GM19238 (cell line): ENCODE measurements at regions not wholly inside any gene's neighbourhood (a gene's known extent, or its start where the extent isn't known, plus 50 kb on each side); places are given as distances from the start of the nearest gene placed in this dataset.
"Not testable (repeated sequence)": the region's sequence is repeated elsewhere in the genome, so short reads cannot be mapped to it uniquely, and the experiment has no call there.

ENCODE experiments used
- DNase-seq: peaks from one replicate; pipeline ENCODE4 v3.0.0; 2011; ENCODE audit warnings: low spot score; ENCODE audit not compliant: insufficient read length

- DNase-seq = no peak
These were observed 101.1 kb downstream of the KIF4B start for GRCh38 chr5:155114655-155115054.

DNA sequence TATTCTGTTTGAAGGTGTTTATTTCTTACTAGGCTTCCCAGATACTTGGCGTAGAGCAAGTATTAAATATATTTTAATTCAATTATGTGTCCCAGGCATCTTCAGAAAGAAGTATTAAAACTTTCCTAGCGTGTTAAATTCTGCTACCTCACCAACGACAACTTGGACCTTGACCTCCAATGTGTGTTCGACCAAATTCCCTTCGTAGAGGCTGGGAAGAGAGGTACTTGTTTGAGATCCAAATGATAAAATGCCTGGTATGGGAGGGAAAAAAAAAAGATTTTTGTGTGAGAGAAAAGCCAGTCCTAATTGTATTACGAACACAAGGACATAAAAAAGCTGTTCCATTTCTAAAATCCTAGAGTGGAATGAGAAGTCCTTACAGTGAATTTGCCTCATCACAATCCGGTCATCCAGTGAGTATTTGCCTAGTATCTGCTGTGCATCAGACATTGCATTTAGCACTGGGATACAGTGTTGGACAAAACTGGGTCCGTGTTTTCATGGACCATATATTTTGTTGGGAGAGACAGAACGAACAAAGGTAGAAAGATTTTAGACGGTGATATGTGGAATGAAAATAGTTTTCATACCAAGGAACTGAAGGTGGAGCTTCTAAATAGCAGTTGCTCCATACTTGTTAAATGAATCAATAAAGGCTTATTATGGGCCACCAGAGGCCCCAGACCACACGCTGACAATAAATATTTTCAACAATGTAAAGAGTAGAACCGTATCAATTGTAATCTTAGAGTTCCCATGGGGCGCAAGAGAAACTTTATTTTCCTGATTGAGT, 103.1 kb downstream of the KIF4B start:
- DNase-seq = no peak

DNA sequence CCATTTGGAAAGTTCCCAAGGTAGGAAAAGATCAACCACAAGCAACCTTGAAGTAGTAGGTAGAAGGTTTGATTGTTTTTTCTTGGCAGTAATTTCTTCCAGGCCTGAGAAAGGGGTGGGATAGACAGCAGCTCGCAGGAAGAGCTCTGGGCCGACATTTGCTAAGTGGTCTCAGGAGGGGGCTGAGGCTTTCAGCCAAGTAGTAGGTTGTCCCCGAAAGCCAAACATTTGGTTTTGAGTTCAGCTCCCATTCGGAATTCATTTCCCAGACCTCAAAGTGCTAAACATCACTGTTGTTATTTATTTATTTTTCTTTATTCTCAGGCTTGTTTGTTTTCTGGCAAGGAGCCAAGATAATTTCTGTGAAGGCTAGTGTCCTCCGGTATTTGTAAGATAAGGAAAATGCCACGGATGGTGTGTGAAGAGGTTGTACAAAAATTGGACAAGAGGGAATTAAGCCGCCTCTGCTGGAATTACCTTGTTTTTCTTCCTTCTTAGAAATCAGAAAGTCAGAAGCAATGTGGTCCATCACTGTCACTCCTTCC, 112.1 kb downstream of the KIF4B start:
- no peak for DNase-seq

DNA sequence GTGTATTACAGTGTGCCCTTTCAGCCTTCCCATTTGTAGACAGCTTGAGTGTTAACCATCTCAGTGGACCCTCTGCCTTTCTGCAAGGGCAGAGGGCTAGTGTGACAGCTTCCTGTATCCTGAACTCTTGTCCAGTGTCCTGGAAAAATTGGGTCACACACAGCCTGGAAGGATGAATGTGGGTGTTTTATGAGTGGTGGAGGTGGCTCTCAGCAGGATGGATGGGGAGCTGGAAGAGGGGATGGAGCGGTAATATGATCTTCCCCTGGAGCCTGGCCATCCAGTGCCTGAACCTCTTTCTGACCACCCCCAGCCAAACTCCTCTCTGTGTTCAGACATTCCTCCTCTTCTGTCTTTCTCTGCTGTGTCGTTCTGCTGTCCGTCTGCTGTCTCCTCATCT, 113.0 kb downstream of the KIF4B start:
- DNase-seq = no peak

DNA sequence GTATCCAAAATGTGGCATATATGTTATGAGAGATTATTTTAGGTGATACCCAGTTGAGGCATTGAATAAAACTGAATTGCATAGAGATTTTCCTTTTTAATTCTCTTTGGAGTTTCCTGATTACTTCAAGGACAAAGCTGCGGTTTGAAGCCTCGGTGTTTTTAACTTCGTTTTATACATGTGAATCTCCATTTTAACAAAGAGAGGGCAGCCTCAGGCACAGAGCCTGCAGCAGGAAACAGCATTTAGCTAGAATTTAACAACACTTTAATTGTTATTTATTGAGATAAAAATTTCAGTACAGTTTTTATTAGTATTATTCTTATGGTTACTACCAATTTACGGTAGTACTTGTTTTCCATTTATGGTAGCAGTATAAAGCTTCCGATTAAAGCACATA, 114.0 kb downstream of the KIF4B start:
- DNase-seq = no peak

DNA sequence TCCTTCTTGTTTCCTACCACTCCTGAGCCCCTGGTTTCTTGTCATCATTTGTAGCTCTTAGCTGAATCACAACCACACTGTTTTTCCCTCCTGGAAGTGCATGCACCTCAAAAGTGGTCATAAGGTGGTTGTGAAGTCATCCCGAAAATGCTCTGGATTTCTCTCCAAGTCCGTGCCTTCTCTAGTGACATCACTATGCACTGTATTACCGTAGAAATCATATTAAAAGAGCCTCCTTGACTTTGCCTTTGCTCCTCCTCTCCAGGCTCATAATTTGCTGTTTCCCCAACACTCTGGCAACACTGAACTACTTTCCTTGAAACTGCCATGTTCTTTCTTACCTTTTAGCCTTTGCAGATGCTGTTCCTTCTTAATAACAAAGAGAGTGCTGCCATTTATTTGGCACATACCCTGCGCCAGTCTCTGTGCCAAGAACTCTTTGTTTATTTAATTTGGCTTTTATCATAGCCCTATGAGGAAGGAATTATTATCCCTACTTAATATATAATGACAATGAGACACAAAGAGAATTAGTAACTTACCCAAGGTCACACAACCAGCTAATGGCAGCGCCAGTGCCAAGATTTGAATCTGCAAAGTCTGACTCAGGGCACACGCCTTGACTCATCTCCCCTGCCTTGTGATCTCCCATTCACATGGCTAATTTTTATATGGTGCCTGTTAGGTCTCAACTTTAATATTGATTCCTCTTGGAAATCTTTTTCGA, 115.4 kb downstream of the KIF4B start:
- no peak for DNase-seq

GRCh38 chr5:155129513-155129880, 115.9 kb downstream of the KIF4B start:
- DNase-seq = no peak

GRCh38 chr5:155134130-155134529, 120.6 kb downstream of the KIF4B start:
- no peak for DNase-seq

- no peak for DNase-seq
These were observed 122.8 kb downstream of the KIF4B start for GRCh38 chr5:155136216-155136850.

GRCh38 chr5:155137683-155138082, 124.1 kb downstream of the KIF4B start:
- no peak for DNase-seq

DNA sequence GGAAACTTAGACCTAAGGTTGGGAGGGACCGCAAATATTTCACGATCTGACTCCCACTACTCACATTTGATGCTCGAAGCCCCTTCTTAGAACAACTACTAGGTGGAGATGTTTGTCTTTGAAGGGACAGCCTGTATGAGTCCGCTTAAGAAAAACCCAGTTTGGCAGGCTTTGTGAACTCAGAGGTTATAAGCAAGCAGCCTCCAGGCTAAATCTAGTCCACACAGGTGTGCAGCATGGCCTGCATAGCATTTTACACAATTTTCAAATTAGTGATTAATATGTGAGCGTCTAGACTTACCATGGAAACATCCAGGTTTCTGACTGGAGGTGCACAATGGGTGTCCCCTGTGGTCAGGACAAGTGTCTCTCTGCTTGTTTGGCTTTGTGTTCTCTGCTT, 127.1 kb downstream of the KIF4B start:
- DNase-seq = no peak

GRCh38 chr5:155144956-155145355, 131.4 kb downstream of the KIF4B start:
- DNase-seq = no peak

- DNase-seq = no peak
These were observed 133.7 kb downstream of the KIF4B start for GRCh38 chr5:155147222-155147621.

GRCh38 chr5:155148694-155149093, 135.1 kb downstream of the KIF4B start:
- DNase-seq = no peak

DNA sequence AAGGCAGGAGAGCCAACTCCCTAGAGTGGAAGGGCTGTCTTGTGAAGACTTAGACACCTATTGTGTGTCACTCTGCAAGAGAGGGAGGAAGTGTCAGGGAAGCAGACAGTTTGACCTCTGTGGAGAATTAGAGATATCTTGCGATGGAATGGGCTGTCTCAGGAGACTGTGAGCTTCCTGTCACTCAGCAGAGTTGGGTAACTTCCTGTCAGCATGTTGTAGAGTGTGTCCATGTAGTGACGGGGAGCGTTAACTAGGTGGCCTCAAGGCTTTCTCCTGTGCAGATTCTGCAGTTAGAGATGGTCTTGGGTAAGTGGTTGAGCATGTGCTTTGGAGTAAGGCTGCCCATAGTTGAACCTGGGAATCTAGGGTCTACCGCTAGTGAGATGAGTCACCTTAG, 136.5 kb downstream of the KIF4B start:
- no peak for DNase-seq

GRCh38 chr5:155154973-155155372, 141.4 kb downstream of the KIF4B start:
- no peak for DNase-seq

DNA sequence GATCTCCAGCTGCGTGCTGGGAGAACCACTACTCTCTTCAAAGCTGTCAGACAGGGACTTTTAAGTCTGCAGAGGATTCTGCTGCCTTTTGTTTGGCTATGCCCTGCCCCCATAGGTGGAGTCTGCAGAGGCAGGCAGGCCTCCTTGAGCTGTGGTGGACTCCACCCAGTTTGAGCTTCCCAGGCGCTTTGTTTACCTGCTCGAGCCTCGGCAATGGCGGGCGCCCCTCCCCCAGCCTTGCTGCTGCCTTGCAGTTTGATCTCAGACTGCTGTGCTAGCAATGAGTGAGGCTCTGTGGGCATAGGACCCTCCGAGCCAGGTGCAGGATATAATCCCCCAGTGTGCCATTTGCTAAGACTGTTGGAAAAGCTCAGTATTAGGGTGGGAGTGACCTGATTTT, 149.5 kb downstream of the KIF4B start:
- not testable (repeated sequence) for DNase-seq

DNA sequence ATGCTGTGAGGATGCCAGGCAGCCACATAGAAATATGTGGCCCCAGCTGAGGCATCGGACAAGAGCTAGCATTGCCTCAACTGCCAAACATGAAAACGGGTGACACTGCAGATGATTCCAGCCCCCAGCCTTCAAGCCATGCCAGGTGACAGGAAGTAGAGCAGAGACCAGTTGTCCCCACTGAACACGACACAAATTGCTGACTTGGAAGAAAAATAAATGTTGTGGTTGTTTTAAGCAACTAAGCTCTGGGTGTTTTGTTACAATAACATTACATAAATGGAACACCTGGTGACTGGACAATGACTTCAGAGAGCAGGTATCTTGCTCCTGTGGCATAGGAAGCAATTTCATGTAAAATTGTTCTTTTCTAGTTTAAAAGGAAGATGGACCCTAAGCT, 154.2 kb downstream of the KIF4B start:
- no peak for DNase-seq

GRCh38 chr5:155181542-155181941, 168.0 kb downstream of the KIF4B start:
- no peak for DNase-seq

DNA sequence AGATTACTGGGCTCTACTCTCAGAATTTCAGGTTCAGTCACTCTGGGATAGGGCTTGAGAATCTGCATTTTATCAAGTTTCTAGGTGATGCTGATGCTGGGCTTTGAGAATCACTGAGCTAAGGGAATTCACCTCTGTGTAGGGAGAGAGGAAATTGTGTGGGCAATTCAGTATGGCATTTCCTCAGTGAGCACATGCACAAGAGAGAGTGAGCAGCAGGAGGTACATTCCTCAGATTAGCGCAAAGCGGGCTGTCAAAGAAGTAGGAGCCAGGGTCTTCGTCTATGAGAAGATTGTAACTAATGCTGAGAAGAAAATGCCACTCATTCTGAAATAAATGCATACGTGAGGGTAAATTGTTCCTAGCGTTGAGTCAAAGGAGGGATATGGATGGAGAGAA, 175.9 kb downstream of the KIF4B start:
- DNase-seq = no peak

DNA sequence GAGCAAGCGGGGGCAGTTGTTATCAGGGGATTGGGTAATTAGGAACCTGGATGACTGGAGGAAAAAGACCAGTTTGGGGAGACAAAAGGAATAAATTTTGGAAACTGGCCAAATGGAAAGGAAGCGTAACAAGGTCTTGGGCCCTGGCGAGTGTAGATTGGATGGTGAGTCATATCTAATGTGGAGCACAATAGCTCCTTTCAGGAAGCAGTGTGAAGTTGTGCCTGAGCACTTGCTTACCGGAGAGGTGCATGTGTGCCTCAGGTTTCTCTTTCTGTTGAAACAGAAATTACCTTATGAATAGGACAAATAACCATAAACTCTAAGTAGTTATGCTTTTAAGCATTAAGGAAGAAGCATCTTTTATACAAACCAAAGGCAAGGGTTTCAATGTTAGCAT, 176.4 kb downstream of the KIF4B start:
- DNase-seq = no peak

DNA sequence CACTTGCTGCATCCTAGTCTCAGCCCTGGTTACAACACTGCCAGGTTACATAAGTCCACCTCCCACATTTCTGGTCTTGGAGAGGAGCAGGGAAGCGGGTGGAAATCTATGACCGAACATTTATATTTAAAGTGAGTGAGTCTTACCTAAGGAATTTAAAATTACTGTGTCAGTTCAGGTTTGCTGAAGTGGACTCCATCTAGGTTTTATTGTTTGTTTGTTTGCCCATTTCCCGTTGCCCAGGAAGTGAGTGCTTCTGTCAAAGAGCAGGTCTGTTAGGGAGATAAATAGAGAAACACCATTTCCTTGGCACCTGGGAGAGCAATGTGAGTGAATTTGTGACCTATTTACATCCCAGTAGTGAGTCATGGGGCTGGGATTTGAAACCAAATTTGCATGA, 179.5 kb downstream of the KIF4B start:
- DNase-seq = no peak
